Stimulated activated CD4-positive, alpha-beta T cell treated with anti-CD3 and anti-CD28 coated beads, Interleukin-4, amount 100 ng/mL, for 24 hours (primary cell): ENCODE measurements at regions not wholly inside any gene's neighbourhood (a gene's known extent, or its start where the extent isn't known, plus 50 kb on each side); places are given as distances from the start of the nearest gene placed in this dataset.
A peak's percentile ranks its signal among the peaks of the same experiment; 100 is the strongest.

Source experiments
- DNase-seq: peaks from one replicate; pipeline ENCODE4 v3.0.0-alpha.2; 2020

DNA sequence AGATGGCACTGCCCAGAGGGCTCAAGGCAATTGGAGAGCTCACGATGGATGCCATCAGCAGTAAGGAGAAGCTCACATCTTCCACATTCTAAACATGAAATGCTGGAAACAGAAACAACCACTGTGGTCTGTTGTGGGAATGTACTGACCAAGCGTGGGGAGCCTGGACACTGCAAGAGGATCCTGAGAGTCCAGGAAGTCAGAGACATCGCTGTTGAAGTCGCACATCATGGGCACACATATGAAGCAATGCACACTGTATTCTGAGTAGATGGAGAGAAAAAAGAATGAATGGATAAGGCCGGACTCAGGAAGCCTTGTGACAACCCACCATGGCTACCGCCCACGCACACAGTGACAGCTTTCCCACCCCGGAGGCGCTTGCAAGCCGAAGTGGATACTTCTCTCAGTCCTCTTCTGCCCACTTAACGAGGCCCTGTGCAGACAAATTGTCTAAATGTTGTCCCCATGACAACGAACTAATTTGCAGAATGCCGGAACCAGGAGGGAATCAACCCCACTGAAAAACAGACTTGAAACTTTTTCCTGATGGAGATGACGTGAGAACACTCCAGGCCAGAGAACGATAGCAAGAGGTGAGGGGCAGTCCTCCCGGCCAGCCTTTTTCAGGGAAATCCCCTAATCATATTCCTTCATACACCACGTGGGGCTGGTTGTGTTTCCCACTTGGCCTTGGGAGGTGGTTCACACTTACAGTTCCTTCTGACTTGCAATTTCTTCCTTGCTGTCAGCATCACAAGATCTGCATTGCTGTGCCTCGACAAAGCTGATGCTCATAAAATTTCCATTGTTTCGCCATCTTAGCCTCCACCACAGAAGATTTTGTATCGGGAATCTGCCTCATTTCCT is 109.6 kb upstream of the SERP2 start:
- no peak for DNase-seq

DNA sequence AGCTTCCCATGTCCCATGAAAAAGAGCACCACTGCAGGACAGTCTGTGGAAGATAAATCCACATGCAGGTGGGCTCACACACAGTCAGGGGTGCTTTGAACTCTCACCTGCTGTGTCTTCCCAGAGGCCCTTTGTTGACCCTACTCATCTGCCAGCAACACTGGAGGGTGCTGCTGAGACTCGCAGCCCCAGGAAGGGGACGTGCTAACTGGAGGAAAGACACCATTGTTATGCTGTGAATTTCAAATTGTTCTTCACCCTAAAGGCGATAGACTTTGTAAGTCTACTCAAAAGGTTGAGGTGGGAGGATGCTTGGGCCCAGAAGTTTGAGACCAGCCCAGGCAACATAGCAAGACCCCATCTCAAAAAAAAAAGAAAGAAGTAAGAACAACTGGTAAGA is 107.3 kb upstream of the SERP2 start:
- no peak for DNase-seq

- DNase-seq = no peak
Observed at GRCh38 chr13:44266772-44267171, 106.9 kb upstream of the SERP2 start.

DNA sequence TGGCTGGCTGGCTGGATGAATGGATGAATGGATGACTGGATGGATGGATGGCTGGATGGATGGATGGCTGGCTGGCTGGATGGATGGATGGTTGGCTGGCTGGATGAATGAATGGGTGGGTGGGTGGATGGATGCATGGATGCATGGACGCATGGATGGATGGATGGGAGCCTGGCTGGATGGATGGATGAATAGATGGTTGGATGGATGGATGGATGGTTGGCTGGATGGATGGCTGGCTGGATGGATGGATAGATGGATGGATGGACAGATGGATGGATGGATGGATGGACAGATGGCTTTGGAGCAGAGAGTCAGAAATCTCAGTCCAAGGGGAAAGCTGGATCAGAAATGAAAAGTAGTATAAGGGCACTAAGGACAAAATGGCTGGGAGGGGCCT is 106.4 kb upstream of the SERP2 start:
- DNase-seq = no peak

- DNase-seq = no peak
Observed at GRCh38 chr13:44267980-44268379, 105.6 kb upstream of the SERP2 start.

DNA sequence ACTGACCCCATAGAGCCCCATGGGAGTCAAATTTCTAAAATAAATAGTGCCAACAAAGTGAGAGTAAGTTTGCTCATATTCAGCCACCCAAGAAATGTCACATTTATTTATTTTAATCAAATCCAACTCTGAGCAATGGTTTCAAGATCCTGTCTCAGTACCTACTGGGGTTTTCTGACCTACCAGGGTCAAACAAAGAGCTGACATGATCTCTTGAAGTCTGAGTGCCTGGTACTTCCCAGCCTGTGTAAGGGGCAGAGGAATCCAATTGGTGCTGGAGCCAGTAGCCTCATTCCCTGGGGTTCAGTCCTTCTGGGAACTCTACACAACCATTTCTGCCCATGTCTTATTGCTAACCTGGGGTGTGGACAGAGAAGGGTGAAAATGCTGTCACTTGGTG is 104.6 kb upstream of the SERP2 start:
- DNase-seq = no peak

DNA sequence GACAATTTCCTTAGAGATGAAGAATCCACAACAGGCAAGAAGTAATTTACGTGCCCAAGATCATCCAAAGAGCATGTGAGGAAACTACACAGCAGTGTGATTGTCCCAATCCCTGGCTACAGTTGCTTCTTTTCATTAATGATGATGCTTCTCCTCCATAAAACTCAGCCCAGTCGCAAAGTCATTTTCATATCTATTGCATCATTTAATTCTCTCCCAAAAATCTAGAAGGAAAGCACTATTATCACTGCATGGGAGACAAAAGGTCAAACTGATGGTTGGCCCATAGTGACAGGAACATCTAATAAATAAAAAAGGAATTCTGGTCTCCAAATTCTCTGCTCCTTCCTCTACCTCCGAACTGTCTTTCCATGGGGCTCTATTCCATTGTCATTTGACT is 103.5 kb upstream of the SERP2 start:
- no peak for DNase-seq

GRCh38 chr13:44271031-44271455 is 102.6 kb upstream of the SERP2 start:
- DNase-seq = no peak

- DNase-seq = no peak
Observed at GRCh38 chr13:44271473-44271872, 102.2 kb upstream of the SERP2 start.

DNA sequence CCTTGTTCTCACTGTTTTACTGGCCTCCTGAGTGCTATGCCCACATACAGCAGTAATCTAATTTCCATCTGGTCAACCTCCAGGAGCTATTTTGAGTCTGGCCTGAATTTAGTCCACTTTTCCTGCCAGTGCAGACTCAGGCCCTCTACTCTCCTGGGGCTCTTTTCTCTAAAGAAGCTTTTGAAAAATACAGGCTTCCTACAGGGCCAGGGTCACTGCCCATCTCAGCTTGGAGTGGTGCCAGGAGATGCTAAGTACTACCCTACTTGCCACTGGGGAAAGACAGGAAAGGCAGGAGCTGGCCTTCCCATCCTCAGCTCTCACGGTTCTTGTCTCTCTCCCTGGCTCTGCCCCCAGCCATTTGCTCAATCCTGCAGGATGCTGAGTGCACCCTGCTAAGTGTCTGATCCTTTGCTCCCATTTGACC is 101.7 kb upstream of the SERP2 start:
- no peak for DNase-seq

GRCh38 chr13:44272692-44273091 is 100.9 kb upstream of the SERP2 start:
- DNase-seq = no peak

DNA sequence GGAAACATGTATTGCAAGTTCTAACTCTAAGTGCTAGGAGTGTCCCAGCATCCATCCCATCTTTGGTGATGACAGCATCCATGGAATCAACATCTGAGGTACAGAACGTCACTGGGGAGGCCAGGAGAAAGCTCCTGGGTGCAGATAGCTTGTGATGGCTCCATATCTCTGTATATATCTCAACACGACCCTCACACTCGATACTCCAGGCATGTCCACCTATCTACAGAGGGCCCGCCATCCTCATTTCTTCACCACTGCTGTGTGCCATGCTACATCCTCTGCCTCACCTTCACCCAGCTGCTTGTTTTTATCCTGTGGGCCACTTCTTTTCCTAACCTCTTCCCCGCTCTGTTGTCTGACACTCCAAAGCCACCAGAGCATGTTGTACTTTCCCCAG is 100.4 kb upstream of the SERP2 start:
- DNase-seq = no peak

GRCh38 chr13:44273991-44274770 is 99.4 kb upstream of the SERP2 start:
- peak; percentile 29 for DNase-seq

DNA sequence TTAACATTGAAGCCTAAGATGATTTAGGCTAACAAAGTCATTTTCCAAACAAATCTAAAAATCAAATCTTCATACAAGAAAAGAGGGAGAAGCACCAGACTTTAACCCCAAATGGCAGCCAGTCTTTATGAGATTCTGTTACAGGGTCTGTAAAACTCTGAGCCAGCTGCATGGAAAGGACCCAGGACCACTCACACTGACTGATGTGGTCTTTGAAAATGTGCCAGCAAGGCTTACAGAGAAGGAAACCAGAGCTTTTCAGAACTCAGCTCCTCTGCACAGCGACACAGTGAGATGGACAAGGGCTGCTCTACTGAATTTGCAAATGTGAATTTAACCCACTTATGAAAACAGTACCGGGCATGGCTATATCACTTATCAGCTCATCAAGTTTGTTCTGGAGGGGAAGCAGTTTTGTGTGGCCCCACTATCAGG is 98.8 kb upstream of the SERP2 start:
- no peak for DNase-seq

DNA sequence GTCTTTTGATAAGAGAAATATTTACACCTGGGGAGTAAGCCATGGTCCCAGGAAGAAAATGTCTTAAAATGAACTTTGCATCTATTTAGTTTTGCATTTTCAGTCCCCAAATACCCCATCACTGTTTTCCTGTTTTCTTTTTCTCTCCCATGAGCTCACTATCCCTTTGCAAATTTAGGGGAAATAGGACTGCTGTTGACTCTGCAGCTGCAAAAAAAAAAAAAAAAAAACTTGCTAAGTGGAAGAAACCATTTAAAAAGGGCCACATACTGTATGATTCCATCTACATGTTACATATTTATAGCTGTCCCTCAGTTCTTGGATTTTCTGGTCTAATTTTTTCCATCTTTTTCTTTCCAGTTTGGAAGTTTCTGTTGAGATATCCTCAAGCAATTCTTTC is 98.2 kb upstream of the SERP2 start:
- DNase-seq = no peak

GRCh38 chr13:44276061-44276460 is 97.6 kb upstream of the SERP2 start:
- DNase-seq = no peak

DNA sequence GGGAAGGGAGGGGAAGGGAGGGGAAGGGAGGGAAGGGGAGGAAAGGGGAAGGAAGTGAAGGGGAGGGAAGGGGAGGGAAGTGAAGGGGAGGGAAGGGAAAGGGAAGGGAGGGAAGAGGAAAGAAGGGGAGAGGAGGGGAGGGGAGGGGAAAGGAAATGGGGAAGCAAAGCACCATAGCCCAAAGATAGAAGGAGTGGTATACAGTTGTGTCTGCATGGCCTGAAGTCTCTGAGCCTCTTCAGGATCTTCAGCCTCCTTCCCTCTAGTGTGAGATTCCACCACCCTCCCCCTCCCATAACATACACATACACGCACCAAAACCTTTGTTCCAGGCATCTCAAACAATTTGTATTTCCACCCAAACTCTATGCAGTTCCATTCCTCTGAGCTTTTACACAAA is 96.2 kb upstream of the SERP2 start:
- no peak for DNase-seq

- no peak for DNase-seq
Observed at GRCh38 chr13:44278166-44278565, 95.5 kb upstream of the SERP2 start.

DNA sequence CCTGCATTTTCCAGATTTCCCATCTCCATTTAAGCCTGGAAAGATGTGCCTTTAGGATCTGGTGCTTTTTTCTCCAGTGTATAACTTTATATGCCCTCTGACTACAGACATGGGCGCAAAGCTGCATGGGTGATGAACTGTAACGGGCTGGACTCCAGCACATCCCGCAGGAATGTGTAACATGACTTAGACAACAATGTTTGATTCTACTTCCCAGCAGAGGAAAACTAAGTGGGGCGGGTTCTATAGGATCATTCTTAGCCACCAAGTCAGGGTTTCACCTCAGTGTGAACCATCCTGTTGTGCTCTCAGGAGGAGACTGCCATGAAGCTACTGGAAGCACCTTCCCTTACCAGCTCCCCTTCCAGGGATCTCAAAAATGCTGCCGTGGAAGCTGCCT is 93.2 kb upstream of the SERP2 start:
- DNase-seq = no peak

DNA sequence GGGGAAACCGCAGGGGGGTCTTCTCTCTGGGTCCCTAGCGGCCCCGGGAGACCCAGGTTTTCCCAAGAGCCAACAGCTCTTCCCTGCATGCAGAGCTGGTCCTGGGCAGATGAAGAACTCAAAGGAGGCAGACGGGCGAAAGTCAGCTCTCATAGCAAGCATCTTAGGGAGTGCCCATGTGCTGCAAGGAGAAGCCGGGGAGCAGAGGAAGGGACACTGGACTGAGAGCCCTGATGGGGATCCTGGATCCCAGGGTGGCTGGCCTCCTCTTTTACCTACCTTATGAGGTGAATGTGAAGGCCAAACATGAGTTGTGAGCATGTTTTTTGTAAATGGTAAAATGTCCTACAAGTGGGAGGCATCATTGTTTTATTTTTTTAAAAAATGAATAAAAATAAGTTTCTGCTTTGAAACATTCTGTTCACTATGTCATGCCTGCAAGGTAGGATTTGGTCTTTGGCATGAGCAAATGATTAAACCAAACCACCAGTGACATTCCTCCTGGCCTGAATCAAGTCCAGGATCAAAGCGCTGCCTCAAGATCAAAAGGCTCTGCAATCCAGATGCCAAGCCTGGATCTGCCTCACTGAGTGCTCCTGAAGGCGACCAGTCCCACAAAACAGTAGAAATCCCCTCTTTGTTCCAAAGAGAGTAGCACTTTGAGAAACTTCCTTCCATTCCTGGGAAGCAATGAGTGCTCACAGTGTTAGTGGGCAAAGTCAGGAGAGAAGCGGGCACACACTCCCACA is 92.2 kb upstream of the SERP2 start:
- no peak for DNase-seq

DNA sequence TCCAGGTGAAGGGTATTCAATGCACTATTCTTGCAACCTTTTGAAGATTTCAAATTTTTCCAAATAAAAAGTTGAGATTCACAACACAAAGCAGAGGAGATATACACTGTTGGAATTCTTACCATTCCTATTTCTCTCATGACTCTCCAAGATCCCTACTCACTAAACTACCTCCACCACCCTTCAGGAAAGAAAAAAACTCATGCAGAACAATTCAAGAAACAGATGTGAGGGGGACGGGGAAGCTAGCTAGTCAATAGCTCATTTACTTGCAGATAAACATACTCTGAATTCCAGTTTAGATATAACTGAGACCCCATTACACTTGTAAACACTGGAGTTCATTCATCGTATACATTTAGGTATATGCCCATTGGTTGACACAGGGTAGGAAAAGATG is 90.0 kb upstream of the SERP2 start:
- no peak for DNase-seq

DNA sequence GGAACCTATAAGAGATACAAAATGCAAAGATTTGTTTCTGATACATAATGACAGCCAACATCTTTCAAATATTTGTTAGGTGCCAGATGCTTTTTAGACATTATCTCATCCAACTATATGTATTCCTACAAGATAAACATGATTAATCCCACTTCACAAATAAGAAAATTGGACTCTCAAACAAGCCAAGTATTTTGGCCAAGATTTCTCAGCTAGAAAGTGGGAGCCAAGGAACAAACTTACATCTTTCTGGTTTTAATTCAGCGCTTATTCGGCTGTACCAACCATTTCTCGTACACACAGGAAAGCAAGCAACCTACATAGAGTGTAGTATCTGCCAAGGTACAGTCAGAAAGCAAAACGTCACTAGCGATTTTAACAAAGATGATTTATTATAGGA is 85.7 kb upstream of the SERP2 start:
- no peak for DNase-seq

DNA sequence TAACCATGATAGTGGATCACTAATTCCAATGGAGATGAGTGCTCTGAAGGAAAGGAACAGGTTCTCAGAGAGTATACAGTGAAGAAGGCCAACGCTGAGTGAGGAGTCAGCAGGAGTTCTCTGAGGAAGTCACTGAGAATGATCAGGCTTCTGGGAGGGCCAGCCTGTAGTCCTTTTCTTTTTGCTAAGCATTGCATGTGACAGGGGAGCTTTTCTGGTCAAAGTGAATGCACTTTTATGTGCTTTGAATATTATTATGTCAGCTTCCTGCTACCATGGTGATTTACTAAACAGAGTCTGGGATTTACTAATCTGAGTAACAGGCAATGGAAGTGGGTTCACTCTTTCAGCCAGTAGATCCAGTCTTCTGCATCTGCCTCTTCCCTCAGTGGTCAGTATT is 81.1 kb upstream of the SERP2 start:
- no peak for DNase-seq

DNA sequence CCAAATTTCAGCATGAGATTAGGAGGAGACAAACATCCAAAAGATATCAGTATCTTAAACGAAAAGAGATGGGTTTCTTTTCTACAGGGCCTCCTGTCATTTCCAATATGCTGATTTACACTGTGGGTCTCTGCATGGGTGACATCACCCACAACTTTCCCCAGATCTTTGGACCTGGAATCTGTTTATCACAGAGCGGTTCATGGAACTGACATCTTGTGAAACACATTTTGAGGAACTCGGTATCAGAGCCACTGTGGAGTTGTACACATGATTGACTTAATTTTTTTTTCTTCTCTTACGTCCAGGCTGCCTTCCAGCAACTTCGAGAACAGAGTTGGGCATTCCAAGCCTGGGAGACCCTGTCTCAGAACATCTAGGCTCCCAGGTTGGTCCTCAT is 80.2 kb upstream of the SERP2 start:
- no peak for DNase-seq
